ENCODE measurements at regions not wholly inside any gene's neighbourhood (a gene's known extent, or its start where the extent isn't known, plus 50 kb on each side); places are given as distances from the start of the nearest gene placed in this dataset.

GRCh38 chr5:62059960-62060359 is 246.0 kb upstream of the KIF2A start:
- TF ChIP-seq, protein P1, sequence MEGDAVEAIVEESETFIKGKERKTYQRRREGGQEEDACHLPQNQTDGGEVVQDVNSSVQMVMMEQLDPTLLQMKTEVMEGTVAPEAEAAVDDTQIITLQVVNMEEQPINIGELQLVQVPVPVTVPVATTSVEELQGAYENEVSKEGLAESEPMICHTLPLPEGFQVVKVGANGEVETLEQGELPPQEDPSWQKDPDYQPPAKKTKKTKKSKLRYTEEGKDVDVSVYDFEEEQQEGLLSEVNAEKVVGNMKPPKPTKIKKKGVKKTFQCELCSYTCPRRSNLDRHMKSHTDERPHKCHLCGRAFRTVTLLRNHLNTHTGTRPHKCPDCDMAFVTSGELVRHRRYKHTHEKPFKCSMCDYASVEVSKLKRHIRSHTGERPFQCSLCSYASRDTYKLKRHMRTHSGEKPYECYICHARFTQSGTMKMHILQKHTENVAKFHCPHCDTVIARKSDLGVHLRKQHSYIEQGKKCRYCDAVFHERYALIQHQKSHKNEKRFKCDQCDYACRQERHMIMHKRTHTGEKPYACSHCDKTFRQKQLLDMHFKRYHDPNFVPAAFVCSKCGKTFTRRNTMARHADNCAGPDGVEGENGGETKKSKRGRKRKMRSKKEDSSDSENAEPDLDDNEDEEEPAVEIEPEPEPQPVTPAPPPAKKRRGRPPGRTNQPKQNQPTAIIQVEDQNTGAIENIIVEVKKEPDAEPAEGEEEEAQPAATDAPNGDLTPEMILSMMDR (IDR thresholded peaks at IDR 0.05): no peak
- TF ChIP-seq POLR2A (IDR thresholded peaks at IDR 0.05): no peak

Data from body of pancreas (tissue), 4 donors.